ENCODE measurements at regions not wholly inside any gene's neighbourhood (a gene's known extent, or its start where the extent isn't known, plus 50 kb on each side); places are given as distances from the start of the nearest gene placed in this dataset.

- TF ChIP-seq, protein P1, sequence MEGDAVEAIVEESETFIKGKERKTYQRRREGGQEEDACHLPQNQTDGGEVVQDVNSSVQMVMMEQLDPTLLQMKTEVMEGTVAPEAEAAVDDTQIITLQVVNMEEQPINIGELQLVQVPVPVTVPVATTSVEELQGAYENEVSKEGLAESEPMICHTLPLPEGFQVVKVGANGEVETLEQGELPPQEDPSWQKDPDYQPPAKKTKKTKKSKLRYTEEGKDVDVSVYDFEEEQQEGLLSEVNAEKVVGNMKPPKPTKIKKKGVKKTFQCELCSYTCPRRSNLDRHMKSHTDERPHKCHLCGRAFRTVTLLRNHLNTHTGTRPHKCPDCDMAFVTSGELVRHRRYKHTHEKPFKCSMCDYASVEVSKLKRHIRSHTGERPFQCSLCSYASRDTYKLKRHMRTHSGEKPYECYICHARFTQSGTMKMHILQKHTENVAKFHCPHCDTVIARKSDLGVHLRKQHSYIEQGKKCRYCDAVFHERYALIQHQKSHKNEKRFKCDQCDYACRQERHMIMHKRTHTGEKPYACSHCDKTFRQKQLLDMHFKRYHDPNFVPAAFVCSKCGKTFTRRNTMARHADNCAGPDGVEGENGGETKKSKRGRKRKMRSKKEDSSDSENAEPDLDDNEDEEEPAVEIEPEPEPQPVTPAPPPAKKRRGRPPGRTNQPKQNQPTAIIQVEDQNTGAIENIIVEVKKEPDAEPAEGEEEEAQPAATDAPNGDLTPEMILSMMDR (IDR thresholded peaks at IDR 0.05), result no peak
- TF ChIP-seq POLR2A (IDR thresholded peaks at IDR 0.05), result no peak
Observed at GRCh38 chrX:13411496-13412207, 91.8 kb upstream of the ATXN3L start.

Data from adrenal gland (tissue), 5 donors.